ENCODE measurements at regions not wholly inside any gene's neighbourhood (a gene's known extent, or its start where the extent isn't known, plus 50 kb on each side); places are given as distances from the start of the nearest gene placed in this dataset.

DNA sequence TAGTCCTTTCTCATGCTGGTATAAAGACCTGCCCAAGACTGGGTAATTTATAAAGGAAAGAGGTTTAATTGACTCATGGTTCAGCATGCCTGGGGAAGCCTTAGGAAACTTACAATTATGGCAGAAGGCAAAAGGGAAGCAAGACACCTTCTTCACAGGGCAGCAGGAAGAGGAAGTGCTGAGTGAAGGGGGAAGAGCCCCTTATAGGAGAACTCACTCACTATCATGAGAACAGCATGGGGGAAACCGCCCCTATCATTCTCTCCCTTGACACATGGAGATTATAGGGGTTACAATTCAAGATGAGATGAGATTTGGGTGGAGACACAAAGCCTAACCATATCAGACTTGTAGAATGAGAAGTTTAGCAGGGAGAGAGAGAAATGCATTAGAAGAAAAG lies 373.3 kb upstream of the DIAPH2 start:
- peak; percentile 2 for DNase-seq

DNA sequence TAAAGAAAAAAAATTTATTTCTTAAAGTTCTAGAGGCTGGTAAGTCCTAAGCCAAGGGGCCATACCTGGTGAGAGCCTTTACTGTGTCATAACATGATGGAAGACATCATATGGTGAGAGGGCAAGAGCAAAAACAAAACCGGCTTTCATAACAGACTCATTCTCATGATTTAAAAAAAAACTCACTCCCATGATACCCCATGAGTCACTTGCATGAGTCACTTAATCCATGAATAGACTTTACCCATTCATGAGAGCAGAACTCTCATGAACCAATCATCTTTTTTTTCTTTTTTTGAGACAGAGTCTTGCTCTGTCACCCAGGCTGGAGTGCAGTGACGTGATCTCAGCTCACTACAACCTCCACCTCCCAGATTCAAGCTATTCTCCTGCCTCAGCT lies 369.7 kb upstream of the DIAPH2 start:
- no peak for DNase-seq

DNA sequence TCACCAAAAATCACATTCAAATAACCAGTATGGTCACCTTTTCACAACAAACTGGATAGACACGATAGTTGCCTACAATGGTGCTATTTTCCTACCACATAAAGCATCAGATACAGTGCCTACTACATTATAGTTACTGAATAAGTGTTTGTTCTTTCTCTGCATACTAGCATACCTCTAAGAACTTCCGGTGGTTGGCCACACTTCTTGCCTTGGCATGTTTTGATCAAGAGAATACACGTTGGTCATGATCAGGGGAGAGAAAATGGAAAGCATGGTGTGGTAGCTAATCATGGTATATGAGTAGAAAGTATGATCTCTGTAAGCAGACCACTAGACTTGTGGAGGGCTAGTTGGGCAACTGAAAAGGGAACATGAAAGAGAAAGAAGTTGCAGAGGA lies 322.8 kb upstream of the DIAPH2 start:
- DNase-seq = no peak

DNA sequence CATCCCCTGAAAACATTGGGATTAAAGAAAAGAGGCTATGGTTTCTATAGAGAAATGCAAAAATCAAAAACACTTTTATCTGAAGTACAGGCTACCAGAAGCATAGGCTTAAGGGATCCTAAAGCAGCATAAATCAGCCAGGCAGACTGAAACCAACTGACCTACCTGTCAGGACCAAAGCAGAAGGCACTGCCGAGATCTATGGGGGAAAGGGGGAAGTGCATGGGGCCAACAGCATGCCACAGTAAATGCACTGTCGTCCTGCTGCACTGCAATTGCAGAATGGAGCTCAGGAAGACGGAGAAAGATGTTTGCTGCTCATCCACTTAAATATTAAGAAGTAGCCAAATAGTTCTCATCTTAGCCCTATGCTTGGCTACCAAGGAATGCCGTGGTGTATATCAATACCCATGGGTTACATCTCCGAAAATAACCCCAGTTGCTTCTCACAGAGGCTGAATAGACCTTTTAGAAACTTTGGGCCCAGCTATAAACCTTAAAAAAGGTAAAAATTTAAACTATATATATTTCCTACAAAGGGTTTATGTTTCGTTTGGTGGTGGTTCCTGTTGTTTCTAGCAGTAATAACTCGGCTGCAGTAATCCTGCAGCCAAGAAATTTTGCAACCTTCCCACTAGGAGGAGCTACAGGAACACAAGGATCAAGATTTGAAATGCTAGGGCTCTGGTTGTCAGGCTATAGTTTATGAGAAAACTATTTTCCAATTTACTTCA lies 312.2 kb upstream of the DIAPH2 start:
- DNase-seq = peak; percentile 69

DNA sequence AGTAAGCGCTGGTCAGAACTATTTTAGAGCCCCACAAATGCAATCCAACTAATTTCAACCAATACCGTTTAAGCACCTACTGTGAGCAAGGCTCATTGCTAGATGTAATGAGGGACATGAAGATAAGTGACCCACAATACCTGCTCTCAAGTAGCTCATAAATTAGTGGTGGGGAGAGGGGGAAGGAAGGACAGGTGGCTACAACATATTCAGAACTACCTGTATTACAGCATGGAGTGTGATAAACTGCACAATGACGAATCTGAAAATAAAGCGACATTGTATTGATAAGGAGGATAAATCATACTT lies 311.6 kb upstream of the DIAPH2 start:
- DNase-seq = no peak

DNA sequence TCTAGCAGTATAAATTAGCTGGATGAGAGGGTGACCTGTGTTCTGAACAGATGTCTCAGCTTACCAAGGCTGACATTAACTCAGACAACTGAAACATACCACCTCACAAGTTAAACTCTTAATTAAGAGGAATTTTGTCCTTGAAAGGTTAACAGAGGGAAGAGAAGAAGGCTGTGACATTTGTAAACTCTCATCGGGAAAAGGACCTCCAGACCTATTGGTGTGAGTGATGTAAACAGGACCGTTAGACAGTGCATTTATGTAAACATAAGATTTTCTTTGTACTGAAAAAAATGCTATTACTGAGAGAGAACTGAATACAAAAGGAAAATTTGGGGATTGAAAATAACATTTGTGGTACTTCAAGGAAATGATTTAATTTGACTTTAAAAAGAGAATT lies 308.4 kb upstream of the DIAPH2 start:
- no peak for DNase-seq

DNA sequence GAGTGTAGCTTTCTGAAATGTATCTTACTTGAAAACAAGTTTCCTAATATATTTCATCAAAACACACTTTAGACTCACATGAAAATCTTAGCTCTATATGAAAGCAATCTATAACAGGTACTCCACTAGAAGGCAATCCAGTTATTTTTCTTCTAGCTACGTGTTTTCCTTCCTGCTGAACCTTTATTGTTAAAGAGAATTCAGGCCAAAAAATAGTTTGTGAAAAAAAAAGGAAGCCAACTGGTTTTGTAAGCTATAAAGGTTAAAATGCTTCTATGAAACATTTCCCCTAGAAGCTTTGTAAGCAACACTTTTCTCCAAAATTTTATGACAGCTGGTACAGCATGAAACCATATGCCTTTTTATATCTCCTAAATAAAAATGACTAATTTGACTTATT lies 304.7 kb upstream of the DIAPH2 start:
- DNase-seq = no peak

DNA sequence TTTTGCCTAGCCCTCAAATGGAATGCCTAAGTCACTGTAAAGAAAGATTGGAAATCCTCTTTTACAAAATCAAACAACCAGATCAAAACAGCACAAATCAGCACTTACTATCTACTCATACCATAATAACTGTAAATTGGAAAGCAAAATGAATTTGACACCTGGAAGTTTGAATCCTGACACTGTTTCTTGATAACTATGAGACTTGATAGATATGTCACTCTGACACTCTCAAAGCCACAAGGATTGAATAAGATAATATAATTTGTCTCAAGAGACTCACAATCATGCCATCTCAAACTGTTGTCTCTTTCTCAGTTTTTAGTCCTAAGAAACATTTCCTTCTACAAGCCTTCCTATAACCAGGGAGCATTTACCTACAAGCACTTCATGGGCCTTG lies 302.6 kb upstream of the DIAPH2 start:
- no peak for DNase-seq

DNA sequence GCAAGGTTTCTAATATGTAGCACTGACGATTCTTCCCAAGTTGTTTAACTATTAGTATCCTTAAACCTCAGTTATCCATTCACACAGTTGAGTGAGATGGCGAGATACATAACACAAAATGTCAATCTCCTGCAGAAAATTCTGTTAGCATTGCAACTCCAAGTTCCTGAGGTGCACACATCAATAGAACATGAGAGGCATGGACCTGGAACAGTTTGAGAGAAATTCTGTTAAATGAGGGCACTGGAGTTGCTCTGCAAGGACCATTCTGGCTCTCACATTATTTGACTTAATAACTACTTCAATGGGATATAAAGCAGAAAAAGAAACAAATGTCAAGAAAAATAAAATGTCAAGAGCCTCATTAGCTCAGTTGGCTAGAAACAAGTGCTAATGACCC lies 301.2 kb upstream of the DIAPH2 start:
- no peak for DNase-seq

DNA sequence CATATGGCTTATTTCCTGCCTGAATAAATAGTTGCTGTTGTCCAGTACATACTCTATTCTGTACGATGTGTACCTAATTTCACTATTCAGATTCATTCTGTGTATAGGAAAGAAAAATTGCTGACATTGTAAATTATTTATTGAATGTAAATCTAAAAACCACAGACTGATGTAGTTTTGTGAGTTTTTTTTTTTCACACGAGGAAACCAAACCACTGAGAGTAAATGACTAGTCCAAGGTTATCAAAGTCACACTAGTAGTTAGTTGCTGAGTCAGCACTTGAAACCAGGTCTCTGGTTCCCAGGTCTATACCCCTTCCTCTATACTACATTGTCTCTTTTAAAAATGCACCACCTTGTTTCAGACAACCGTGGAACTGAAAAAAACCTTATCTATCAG lies 298.3 kb upstream of the DIAPH2 start:
- no peak for DNase-seq

DNA sequence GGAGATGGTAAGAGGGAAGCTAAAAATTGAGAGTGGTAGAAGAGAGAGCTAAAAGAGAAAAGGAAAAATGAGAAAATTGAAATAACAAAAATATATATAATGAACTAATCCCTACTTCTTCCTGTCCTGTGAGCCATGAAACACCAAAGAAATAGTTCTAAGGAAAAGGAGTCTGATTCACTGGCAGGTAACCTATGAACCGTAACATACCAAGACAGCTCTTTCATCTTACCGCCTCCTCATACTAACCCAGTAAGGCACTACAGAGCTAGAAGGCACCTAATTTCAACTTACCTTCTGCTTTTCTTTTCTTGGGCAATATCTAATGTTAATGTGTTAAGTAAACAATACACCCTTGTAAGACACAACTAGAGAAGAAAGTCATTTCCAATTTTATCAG lies 297.7 kb upstream of the DIAPH2 start:
- DNase-seq = no peak

DNA sequence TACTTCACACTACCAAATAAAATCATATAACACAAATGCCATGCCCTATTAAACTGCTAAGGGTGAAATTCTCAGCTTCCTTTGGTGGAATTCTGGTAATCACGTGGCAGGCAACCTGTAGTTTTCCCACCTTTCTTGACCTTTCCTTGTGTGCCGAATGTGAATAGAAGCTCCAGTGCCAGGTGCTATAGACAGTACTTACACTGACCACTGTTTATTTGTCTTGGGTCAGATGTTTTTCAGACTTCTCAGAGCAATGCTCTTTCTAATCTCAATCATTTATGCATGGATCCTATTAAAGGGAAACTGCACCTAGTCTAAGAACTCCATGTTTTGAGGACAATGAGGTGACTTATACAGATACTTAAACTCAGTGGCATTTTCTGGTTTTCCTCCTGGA lies 296.8 kb upstream of the DIAPH2 start:
- no peak for DNase-seq

DNA sequence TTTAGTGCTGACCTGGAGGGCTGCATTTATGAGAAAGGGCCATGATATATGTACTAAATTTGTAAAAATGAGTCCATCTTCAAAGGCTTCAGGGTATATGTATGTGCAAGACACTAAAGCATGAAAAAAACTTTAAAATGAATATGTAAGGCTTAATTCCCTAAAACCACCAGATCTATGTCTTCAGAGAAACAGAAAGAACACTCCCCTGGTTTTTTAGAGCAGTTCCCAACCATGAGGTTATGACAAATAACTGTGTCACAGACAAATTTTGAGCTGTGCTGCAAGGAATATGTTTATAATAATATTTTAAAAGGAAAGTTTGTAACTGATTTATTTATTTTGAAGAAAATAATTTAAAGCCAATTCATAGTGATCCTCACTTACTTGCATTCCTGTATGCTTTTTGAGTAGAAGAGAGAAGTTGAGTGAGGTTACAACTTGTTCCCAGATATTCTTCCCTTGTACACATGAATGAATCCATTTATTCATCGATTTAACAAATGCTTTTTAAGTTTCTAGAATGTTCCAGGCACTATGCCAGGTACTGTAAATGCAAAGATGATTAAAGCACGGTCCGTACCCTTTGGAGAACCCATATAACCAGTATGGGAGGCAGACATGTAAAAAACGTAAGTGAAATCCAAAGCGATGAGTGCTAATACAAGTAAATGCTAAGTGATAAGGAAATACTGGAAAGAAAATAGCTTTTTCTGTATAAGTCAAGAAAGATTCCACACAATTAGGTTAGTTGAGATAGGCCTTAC lies 295.2 kb upstream of the DIAPH2 start:
- no peak for DNase-seq

DNA sequence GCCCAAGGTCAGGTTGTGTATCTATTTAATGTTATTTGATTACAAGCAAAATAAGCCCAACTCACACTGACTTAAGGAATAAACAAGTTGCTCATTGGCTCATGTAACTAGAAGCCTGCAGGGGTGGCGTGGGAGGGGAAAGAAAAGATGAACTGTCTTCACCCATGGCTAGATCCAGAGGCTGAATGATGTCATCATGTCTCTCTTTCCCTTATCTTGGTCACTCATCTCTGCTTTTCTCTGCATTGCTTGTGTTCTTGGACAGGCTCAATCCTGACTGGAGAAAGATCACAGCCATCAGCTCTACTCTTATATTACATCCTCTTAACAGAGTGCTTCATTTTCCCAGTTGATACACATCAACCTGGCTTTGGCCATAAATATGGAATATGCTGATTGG lies 290.0 kb upstream of the DIAPH2 start:
- no peak for DNase-seq

DNA sequence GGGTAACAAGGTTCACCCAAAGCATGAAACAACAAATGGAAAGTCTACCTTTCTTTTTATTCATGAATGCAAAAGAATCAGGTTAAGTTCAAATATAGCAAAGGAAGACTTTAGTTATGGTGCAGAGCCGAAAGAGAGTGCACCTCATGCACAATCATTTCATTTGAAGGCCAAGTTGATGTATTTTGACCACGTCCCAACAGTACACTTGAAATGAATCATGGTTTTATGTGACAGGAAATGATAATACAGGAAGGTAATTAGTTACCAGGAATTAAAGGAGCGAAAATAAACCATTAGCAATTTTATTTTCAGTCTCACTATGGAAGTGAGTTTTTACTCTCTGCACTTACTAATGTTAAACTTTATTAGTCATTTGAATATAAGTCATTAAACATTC lies 281.2 kb upstream of the DIAPH2 start:
- DNase-seq = no peak

DNA sequence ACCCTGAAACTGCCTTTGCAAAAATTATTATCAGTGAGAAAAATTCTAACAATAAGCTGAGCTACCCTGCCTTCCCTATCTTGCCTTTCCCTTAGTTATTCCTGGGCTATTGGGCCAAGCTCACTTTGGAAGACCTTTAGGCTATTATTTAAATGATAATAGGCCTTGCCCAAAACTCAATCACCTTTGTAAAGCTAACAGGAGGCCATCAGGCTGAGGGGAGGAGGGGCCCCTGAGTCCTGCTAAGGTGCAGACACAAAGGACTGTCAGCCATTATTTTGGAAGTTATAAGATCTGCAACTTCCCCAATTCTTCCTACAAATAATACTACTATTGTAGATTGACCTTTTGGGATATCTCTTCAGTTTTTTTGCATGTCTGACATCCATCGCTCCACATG lies 278.8 kb upstream of the DIAPH2 start:
- DNase-seq = no peak

DNA sequence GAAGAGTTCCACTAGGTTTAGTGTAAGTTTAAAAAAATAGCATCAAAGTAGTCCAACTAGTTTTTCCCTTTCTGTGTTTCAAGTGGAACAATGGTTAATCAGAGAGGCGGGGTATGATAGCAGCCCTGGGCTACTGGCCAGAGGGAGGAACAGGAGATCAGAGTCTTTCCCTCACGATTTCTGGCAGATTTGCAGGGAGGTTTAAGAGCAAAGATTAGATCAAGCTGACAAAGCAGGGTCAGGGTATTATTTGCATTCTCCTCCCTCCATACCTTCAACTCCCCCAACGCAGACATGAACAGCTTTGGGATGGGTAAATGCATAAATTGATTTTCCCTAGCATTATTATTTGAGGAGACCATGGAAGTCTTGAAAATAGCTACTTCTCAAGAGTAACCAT lies 277.6 kb upstream of the DIAPH2 start:
- peak; percentile 14 for DNase-seq

DNA sequence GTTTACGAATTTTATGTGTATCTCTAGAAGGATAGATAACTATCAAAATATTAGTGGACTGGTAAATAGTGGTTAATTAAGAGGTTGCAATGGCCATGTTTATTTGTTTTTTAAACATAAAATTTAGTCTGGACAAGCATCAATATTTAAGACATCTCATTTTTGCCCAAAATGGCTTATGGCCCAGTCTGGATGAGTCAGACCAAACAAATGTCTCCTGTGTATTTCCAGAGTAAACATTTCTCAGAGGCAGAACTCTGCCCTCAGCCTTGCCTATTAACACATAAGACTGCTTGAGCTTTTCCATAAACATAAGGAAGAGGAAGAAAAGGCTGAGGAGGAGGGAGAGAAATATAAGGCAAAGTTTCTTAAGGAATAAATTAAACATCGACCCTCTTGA lies 277.1 kb upstream of the DIAPH2 start:
- no peak for DNase-seq

DNA sequence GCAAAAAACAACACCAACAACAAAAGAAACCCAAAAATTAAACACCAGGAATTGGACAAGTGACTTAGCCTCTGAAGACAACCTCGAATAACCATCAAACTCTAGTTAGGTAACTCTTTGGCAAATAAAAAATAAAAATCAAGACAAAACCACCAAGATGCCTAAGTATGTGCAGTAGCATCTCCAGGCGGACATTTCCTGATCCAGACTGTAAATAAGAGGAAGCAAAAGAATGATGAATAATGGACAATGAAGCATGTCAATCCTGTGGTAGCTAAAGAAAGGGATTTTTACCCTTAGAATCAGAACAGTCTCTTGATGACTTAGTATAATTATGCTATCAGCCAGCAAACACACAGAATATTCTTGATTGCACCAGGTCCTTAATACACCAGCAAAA lies 276.7 kb upstream of the DIAPH2 start:
- DNase-seq = no peak

DNA sequence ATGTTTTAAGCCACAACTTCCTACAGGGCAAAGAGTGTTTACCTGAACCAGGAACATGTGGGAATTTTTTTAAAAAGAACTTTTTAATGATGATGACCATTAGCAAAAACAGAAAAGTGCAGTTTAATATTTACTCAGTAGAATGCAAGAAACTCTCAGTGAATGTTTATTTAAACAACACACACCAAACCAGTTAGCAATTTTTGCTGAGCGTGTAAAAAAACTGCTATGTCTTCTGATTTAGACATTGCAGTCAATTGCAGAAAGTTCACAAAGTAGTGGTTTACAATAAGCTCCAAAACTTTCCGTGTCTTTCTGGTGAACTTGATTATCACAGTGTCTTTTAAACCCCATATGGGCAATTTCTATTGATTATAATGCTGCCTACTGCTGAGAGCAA lies 273.7 kb upstream of the DIAPH2 start:
- DNase-seq = no peak

DNA sequence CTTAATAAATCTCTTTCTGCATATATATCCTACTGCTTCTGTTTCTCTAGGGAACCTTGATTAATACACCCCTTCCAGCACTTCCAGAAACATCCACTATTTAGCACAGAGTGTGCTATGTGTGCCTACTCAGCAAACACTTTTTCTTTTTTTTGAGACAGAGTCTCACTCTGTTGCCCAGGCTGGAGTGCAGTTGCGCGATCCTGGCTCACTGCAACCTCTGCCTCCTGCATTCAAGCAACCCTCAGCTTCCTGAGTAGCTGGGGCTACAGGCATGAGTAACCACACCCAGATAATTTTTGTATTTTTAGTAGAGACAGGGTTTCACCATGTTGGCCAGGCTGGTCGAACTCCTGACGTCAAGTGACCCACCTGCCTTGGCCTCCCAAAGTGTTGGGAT lies 266.9 kb upstream of the DIAPH2 start:
- DNase-seq = no peak

DNA sequence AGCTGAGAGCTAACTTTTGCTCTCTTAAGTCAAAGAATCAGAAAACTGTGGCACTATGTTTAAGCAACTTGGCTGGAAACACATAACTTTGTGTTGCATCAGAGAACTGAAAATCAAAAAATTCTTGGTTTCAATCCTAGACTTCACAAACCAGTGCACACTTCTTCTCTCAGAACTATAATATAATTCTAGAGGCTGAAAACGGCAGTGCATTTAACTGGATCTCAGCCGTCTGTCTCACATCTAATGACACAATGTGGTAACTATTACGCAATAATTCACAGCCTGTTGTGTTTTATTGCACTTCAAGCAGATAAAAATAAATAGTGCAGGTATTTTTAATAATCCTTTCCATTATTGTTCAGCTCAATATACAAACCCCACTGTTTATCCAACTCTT lies 260.6 kb upstream of the DIAPH2 start:
- DNase-seq = no peak

DNA sequence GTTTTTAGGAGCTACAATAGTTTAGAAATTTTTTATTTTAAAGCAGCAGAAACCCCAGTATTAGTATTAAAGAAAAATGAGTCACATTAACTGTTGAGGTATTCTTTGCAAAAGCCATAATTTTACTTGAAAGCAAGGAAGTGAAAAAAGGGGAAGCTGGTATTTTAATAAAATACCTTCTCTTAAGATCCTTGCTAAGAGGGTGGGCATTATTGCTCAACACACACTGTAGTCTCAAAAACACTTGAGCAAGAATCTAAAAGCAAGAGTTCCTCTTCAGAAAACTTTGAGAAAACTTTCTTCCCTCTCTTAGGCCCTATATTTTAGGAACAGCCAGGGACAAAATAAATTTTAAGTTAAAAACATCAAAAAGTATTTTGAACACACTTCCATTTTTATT lies 259.4 kb upstream of the DIAPH2 start:
- DNase-seq = no peak

DNA sequence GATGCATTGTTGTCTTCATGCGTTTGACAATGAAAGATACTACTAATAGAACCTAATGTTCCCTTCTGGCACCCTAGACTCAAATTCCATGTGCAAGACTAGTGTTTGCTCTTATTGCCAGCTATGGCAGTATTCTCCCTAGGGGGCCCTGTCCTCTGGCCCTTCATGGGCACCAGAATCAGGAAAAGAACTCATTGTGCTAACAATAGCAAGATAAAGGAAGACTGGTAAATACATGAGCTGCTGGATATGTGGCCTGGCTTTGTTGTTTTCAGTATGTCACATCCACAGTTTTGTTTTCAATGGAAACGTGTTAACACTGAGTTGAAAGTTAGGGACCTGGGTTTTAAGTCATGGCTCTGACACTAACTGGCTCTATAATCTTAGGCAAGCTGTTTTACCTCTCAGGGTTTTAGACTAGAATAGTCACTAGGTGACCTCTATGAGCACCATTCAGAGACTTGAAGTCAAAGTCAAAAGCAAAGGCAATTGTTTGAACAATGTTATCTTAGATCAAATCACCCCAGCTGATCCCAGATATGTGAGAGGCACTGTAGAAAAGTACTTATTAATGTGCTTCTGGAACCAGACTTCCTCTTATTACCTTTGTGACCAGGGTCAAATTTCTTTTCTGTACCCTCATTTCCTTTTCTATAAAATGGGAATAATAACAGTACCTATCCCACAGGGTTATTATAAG lies 253.7 kb upstream of the DIAPH2 start:
- no peak for DNase-seq

DNA sequence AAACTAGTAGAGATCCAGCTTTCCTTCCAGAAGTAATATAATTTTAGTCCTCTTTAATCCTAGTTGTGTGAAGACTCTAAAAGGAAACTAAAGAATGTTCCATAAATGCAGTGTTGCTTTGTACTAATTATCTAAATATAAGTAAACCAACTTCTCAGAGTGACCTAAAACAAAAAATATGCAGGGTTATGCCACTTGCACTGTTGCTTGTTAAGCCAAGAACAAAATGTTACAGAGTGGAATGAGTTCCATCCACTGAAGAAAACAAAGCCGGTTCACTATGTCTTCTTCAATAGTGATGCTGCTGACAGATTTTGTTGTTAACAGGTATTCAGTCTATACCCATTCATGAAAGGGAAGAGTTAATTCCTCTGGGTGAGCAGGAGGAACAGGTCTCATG lies 252.0 kb upstream of the DIAPH2 start:
- DNase-seq = no peak

Measured in NCI-H82 (cell line).